ENCODE measurements at regions not wholly inside any gene's neighbourhood (a gene's known extent, or its start where the extent isn't known, plus 50 kb on each side); places are given as distances from the start of the nearest gene placed in this dataset.

- TF ChIP-seq ZBTB40 (IDR thresholded peaks at IDR 0.05; ENCODE audit: borderline replicate concordance) (no peak), TAF1 (IDR thresholded peaks at IDR 0.05; ENCODE audit: borderline replicate concordance, low read depth, low read length) (no peak), STAT3 (IDR thresholded peaks at IDR 0.05; ENCODE audit: low read depth, low read length) (no peak), POU2F2 (IDR thresholded peaks at IDR 0.05; ENCODE audit: borderline replicate concordance, low read depth, low read length) (no peak), FOXM1 (IDR thresholded peaks at IDR 0.05; ENCODE audit: low read depth, low read length) (no peak), SP1 (IDR thresholded peaks at IDR 0.05; ENCODE audit: low read depth, low read length) (no peak), NFXL1 (IDR thresholded peaks at IDR 0.05; ENCODE audit: borderline replicate concordance) (no peak), RAD51 (IDR thresholded peaks at IDR 0.05) (no peak), USF2 (IDR thresholded peaks at IDR 0.05; ENCODE audit: borderline replicate concordance, low read depth, low read length) (no peak)
Measured at GRCh38 chrX:150199181-150199580, 163.9 kb upstream of the MAMLD1 start (continued).
